BE2C (cell line): ENCODE measurements at regions not wholly inside any gene's neighbourhood (a gene's known extent, or its start where the extent isn't known, plus 50 kb on each side); places are given as distances from the start of the nearest gene placed in this dataset.

ENCODE experiments used
- DNase-seq: peaks from one replicate; pipeline ENCODE4 v3.0.0-alpha.2; 2020
- H3K27me3 ChIP-seq: fragments of 250-450 bp; sonication (Bioruptor Pico); 2 replicates; pipeline ENCODE4 v1.5.1; 2020; ENCODE audit warnings: mild to moderate bottlenecking
- H3K36me3 ChIP-seq: fragments of 250-450 bp; sonication (Bioruptor Pico); 2 replicates; pipeline ENCODE4 v1.5.1; 2020; ENCODE audit warnings: mild to moderate bottlenecking
- H3K4me1 ChIP-seq: fragments of 250-450 bp; sonication (Bioruptor Pico); 2 replicates; pipeline ENCODE4 v1.5.1; 2020
- H3K4me3 ChIP-seq: 2 replicates; pipeline ENCODE4 v1.5.1; 2011; ENCODE audit warnings: low read depth, low read length
- H3K9me3 ChIP-seq: fragments of 250-450 bp; sonication (Bioruptor Pico); 2 replicates; pipeline ENCODE4 v1.5.1; 2020
- CTCF ChIP-seq: IDR thresholded peaks from 2 replicates; pipeline ENCODE4 v1.5.1; 2012; ENCODE audit warnings: mild to moderate bottlenecking, low read depth, low read length

GRCh38 chr4:173475751-173476150 lies 54.3 kb downstream of the HAND2 start:
- H3K27me3 ChIP-seq = no peaks in the 10 kb centered on the region
- H3K36me3 ChIP-seq = no peaks in the 10 kb centered on the region
- no peaks in the 10 kb centered on the region; the same call in 1 of the 2 replicates for H3K4me1 ChIP-seq
- H3K4me3 ChIP-seq = no peak overlapping the region
- TF ChIP-seq CTCF = no peak
- DNase-seq = no peak
- no peaks in the 10 kb centered on the region for H3K9me3 ChIP-seq

- no peaks in the 10 kb centered on the region for H3K9me3 ChIP-seq
- H3K4me3 ChIP-seq = no peak overlapping the region
- H3K27me3 ChIP-seq = no peaks in the 10 kb centered on the region
- TF ChIP-seq CTCF = no peak
- no peaks in the 10 kb centered on the region for H3K4me1 ChIP-seq
- DNase-seq = no peak
- no peaks in the 10 kb centered on the region for H3K36me3 ChIP-seq
Observed at GRCh38 chr4:173469622-173470021, 60.4 kb downstream of the HAND2 start.

GRCh38 chr4:173468314-173468713 lies 61.7 kb downstream of the HAND2 start:
- Histone ChIP-seq H3K4me3 (no peak overlapping the region), H3K36me3 (no peaks in the 10 kb centered on the region), H3K9me3 (no peaks in the 10 kb centered on the region), H3K27me3 (no peaks in the 10 kb centered on the region), H3K4me1 (no peaks in the 10 kb centered on the region)
- no peak for TF ChIP-seq CTCF
- no peak for DNase-seq

- H3K27me3 ChIP-seq = no peaks in the 10 kb centered on the region
- no peaks in the 10 kb centered on the region for H3K9me3 ChIP-seq
- TF ChIP-seq CTCF = no peak
- no peaks in the 10 kb centered on the region for H3K36me3 ChIP-seq
- no peak for DNase-seq
- H3K4me3 ChIP-seq = no peak overlapping the region
- no peaks in the 10 kb centered on the region for H3K4me1 ChIP-seq
Observed at GRCh38 chr4:173466101-173466500, 63.9 kb downstream of the HAND2 start.

GRCh38 chr4:173464481-173464880 lies 65.5 kb downstream of the HAND2 start:
- Histone ChIP-seq H3K4me1 (no peaks in the 10 kb centered on the region), H3K36me3 (no peaks in the 10 kb centered on the region), H3K27me3 (no peaks in the 10 kb centered on the region), H3K9me3 (no peaks in the 10 kb centered on the region), H3K4me3 (no peak overlapping the region)
- TF ChIP-seq CTCF = no peak
- DNase-seq = no peak

GRCh38 chr4:173463816-173464215 lies 64.9 kb upstream of the SCRG1 start:
- Histone ChIP-seq H3K9me3 (no peaks in the 10 kb centered on the region), H3K27me3 (no peaks in the 10 kb centered on the region), H3K4me1 (no peaks in the 10 kb centered on the region), H3K36me3 (no peaks in the 10 kb centered on the region), H3K4me3 (no peak overlapping the region)
- no peak for DNase-seq
- TF ChIP-seq CTCF = no peak
